ENCODE measurements at regions not wholly inside any gene's neighbourhood (a gene's known extent, or its start where the extent isn't known, plus 50 kb on each side); places are given as distances from the start of the nearest gene placed in this dataset.

GRCh38 chr11:80455818-80456217, 1015.0 kb upstream of the TENM4 start:
- TF ChIP-seq CTCF (IDR thresholded peaks at IDR 0.05) (no peak), ZFX (IDR thresholded peaks at IDR 0.05; ENCODE audit: borderline replicate concordance) (no peak)
